MM.1S (cell line): ENCODE measurements at regions not wholly inside any gene's neighbourhood (a gene's known extent, or its start where the extent isn't known, plus 50 kb on each side); places are given as distances from the start of the nearest gene placed in this dataset.

Experiments used
- DNase-seq: peaks from one replicate; pipeline ENCODE4 v3.0.0-alpha.2; 2015
- H2AFZ ChIP-seq: fragments of 300-600 bp; sonication (generic); 2 replicates; pipeline ENCODE4 v1.6.0; 2016; ENCODE audit warnings: antibody characterized with exemption, low read length
- H3F3A ChIP-seq: fragments of 300-600 bp; sonication (generic); 2 replicates; pipeline ENCODE4 v1.6.1; 2016; ENCODE audit warnings: mild to moderate bottlenecking, antibody characterized with exemption, low read length, moderate library complexity, mixed read lengths; ENCODE audit not compliant: insufficient read depth
- H3K27ac ChIP-seq: fragments of 300-600 bp; sonication (generic); 2 replicates; pipeline ENCODE4 v1.5.1; 2016; ENCODE audit warnings: mild to moderate bottlenecking, low read length
- H3K27me3 ChIP-seq: fragments of 300-600 bp; sonication (generic); replicated peaks from 2 replicates; pipeline ENCODE4 v1.6.0; 2016; ENCODE audit warnings: low read length; ENCODE audit not compliant: insufficient read depth
- H3K36me3 ChIP-seq: fragments of 300-600 bp; sonication (generic); replicated peaks from 2 replicates; pipeline ENCODE4 v1.6.1; 2016; ENCODE audit warnings: mild to moderate bottlenecking, low read length, mixed read lengths; ENCODE audit not compliant: insufficient read depth
- H3K4me1 ChIP-seq: fragments of 300-600 bp; sonication (generic); 2 replicates; pipeline ENCODE4 v1.6.1; 2016; ENCODE audit warnings: low read length, mixed read lengths
- H3K4me2 ChIP-seq: fragments of 300-600 bp; sonication (generic); 2 replicates; pipeline ENCODE4 v1.6.0; 2016; ENCODE audit warnings: low read depth, low read length
- H3K4me3 ChIP-seq: fragments of 300-600 bp; sonication (generic); 2 replicates; pipeline ENCODE4 v1.5.1; 2016; ENCODE audit warnings: low read length, mixed read lengths
- H3K79me2 ChIP-seq: fragments of 300-600 bp; sonication (generic); 2 replicates; pipeline ENCODE4 v1.6.1; 2016; ENCODE audit warnings: mixed run types, low read length, mixed read lengths
- H3K9ac ChIP-seq: fragments of 300-600 bp; sonication (generic); 2 replicates; pipeline ENCODE4 v1.6.1; 2016; ENCODE audit warnings: low read length, mixed read lengths
- H3K9me2 ChIP-seq: fragments of 300-600 bp; sonication (generic); replicated peaks from 2 replicates; pipeline ENCODE4 v1.6.1; 2016; ENCODE audit warnings: mild to moderate bottlenecking, low read length, mixed read lengths; ENCODE audit not compliant: insufficient read depth
- H3K9me3 ChIP-seq: fragments of 300-600 bp; sonication (generic); replicated peaks from 2 replicates; pipeline ENCODE4 v1.6.1; 2016; ENCODE audit warnings: mild to moderate bottlenecking, low read length, mixed read lengths; ENCODE audit not compliant: insufficient read depth
- H4K20me1 ChIP-seq: fragments of 300-600 bp; sonication (generic); 2 replicates; pipeline ENCODE4 v1.6.1; 2016; ENCODE audit warnings: mild to moderate bottlenecking, low read length, moderate library complexity, mixed read lengths; ENCODE audit not compliant: insufficient read depth
- EZH2 ChIP-seq: fragments of 300-600 bp; sonication (generic); optimal IDR thresholded peaks from 2 replicates; pipeline ENCODE3; 2017; ENCODE audit warnings: low read depth, mild to moderate bottlenecking, antibody characterized with exemption, low read length, mixed read lengths
- EZH2phosphoT487 ChIP-seq: fragments of 300-600 bp; sonication (generic); IDR thresholded peaks from 2 replicates; pipeline ENCODE4 v1.6.1; 2018; ENCODE audit warnings: antibody characterized with exemption, low read length
- TF ChIP-seq, protein P1 (sequence below): fragments of 300-600 bp; sonication (generic); IDR thresholded peaks from 2 replicates; pipeline ENCODE4 v1.5.1; 2016; ENCODE audit warnings: antibody characterized with exemption, low read length, mixed read lengths

GRCh38 chr12:29843036-29843435 lies 59.3 kb upstream of the TMTC1 start:
- TF ChIP-seq EZH2: no peak
- TF ChIP-seq, protein P1, sequence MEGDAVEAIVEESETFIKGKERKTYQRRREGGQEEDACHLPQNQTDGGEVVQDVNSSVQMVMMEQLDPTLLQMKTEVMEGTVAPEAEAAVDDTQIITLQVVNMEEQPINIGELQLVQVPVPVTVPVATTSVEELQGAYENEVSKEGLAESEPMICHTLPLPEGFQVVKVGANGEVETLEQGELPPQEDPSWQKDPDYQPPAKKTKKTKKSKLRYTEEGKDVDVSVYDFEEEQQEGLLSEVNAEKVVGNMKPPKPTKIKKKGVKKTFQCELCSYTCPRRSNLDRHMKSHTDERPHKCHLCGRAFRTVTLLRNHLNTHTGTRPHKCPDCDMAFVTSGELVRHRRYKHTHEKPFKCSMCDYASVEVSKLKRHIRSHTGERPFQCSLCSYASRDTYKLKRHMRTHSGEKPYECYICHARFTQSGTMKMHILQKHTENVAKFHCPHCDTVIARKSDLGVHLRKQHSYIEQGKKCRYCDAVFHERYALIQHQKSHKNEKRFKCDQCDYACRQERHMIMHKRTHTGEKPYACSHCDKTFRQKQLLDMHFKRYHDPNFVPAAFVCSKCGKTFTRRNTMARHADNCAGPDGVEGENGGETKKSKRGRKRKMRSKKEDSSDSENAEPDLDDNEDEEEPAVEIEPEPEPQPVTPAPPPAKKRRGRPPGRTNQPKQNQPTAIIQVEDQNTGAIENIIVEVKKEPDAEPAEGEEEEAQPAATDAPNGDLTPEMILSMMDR: no peak
- no peak for TF ChIP-seq EZH2phosphoT487

DNA sequence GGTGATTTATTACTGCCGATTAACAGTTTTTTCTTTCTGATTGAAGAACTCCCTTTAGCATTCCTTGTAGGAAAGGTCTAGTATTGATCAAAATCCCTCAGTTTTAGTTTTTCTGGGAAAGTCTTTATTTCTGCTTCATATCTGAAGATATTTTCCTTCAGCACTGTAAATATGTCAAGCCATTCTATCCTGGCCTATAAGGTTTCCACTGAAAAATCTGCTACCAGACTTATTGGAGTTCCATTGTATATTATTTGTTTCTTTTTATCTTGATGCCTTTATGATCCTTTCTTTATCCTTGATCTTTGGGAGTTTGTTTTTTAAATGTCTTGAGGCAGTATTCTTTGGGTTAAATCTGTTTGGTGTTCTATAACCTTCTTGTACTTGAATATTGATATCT lies 55.0 kb upstream of the TMTC1 start:
- DNase-seq: no peak
- Histone ChIP-seq H3F3A (no peaks in the 10 kb centered on the region), H3K9ac (no peak overlapping the region), H3K27ac (no peak overlapping the region), H4K20me1 (no peaks in the 10 kb centered on the region), H3K79me2 (no peaks in the 10 kb centered on the region), H3K9me3 (no peaks in the 10 kb centered on the region), H3K9me2 (no peaks in the 10 kb centered on the region), H2AFZ (no peak overlapping the region), H3K4me3 (no peak overlapping the region), H3K4me2 (no peak overlapping the region), H3K4me1 (no peaks in the 10 kb centered on the region), H3K27me3 (no peaks in the 10 kb centered on the region), H3K36me3 (no peaks in the 10 kb centered on the region)
- TF ChIP-seq, protein P1: no peak
- TF ChIP-seq EZH2phosphoT487: no peak
- no peak for TF ChIP-seq EZH2

More at GRCh38 chr12:29843036-29843435, 59.3 kb upstream of the TMTC1 start:
- Histone ChIP-seq H3K4me2 (no peak overlapping the region), H3K27me3 (no peaks in the 10 kb centered on the region), H2AFZ (no peak overlapping the region), H3K4me1 (no peaks in the 10 kb centered on the region), H3K79me2 (no peaks in the 10 kb centered on the region), H3K9me2 (no peaks in the 10 kb centered on the region), H3K4me3 (no peak overlapping the region), H3K27ac (no peak overlapping the region), H3K9me3 (no peaks in the 10 kb centered on the region), H3F3A (no peaks in the 10 kb centered on the region), H4K20me1 (no peaks in the 10 kb centered on the region), H3K36me3 (no peaks in the 10 kb centered on the region), H3K9ac (no peak overlapping the region)
- no peak for DNase-seq
